NCI-H1092 (cell line): ENCODE measurements at regions not wholly inside any gene's neighbourhood (a gene's known extent, or its start where the extent isn't known, plus 50 kb on each side); places are given as distances from the start of the nearest gene placed in this dataset.
"Not testable (repeated sequence)": the region's sequence is repeated elsewhere in the genome, so short reads cannot be mapped to it uniquely, and the experiment has no call there.

Source experiments
- DNase-seq: peaks from one replicate; lab custom pipeline; 2025; lab: John Stamatoyannopoulos, UW

DNA sequence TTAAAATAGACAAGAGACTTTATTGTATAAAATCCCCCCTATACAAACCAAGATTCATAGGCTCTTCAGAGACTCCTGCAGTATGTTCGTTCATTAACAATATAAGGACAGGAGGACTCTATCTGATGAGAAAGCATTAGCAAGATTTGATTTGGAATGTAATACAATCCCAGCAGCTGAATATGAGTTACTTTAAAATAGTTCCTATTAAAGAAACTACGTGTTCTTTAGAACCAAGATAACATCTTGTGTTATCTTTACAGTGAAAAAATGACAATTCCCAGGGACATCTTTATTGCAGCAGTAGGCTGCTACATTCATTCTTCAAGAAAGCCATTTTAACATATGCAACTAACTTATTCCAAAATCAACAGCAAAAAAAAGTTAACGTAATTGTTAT, 1360.1 kb upstream of the GJE1 start:
- no peak for DNase-seq

DNA sequence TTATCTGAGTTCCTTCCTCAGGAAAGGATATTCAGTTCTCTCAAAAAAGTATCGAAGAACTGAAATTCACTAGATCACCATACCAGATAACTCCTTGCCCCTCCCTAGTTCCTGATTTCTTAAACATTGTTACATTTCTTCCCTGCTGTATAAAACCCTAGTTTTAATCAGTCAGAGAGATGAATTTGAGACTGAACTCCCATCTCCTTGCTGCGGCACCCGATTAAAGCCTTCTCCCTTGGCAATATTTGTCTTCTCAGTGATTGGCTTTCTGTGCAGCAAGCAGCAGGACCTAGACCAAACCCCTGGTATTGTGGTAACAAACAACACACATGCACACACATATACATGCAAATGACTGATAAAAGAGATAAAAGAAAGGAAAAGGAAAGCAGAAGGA, 1364.6 kb upstream of the GJE1 start:
- no peak for DNase-seq

DNA sequence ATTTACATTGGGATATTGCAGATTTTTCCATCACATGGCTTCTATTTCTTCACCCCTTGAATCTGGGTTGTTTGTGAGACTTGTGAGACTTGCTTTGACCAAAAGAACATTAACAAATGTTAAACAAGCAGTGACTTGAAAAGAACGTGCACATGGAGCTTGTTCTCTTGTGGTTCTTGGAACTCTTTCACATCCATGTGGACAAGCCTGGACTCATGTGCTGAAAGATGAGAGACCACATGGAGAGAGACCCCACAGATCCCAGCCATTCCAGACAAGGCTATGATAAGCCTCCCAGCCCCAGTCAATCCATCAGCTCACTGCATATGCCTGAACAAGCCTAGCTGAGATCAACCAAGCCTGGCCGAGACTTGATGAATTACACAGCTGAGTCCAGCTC, 1365.7 kb upstream of the GJE1 start:
- no peak for DNase-seq

DNA sequence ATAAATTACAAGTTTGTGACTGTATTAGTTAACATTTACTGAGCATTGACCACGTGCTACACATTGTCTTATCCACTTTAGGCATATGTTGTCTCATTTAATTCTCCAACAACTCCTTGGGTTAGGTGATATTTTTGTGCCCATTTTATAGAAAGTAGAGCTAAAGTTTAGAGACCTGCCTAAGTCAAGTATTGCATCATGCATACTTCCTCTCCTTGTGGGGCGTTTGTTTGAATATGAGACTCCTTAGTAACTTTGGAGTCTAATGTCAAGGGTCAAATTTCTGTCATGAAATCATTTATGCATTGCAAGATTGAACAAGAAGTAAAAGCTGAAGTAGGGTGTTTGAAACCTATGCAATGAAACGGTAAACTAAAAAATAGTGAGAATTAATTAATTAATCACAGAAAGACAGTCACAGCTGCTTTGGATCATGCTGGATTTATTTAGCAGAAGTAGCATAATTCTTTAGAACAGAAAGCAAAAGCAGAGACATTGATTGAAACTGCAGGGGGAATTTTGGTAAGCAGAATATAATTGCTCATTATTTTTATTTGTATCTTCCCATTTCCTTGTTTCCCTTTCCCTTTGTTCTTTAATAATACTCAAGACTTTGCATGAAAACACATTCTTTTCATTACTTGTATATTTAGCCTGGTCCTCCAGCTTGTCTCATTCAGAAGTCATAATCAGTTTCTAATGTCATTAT, 1374.4 kb upstream of the GJE1 start:
- DNase-seq, result no peak

DNA sequence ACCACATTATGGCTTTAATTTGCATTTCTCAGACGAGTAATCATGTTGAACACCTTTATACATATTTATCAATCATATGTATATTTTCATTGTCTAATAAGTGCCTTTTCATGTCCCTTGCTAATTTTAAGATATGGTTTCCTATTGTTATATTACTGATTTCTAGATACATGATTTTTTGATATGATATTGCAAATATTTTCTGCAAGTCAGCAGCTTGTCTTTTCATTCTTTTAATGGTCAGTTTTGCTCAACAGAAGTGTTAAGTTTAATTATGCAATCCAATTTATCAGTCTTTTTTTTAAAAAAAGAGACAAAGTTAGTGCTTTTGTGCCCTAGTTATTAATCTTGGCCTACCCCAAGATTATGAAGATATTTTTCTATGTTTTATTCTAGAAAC, 1377.8 kb upstream of the CITED2 start:
- DNase-seq, result no peak

DNA sequence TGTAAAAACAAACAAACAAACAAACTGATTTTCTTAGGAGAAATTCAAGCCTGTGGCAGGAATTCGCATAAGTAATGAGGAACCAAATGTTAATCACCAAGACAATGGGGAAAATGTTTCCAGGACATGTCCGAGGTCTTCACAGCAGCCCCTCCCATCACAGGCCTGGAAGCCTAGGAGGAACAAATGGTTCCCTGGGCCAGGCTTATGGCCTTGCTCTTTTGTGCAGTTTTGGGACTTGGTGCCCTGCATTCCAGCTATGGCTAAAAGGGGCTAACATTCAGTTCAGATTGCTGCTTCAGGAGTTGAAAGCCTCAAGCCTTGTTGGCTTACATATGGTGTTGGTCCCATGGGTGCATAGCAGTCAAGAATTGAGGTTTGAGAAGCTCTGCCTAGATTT, 1372.7 kb upstream of the CITED2 start:
- no peak for DNase-seq

DNA sequence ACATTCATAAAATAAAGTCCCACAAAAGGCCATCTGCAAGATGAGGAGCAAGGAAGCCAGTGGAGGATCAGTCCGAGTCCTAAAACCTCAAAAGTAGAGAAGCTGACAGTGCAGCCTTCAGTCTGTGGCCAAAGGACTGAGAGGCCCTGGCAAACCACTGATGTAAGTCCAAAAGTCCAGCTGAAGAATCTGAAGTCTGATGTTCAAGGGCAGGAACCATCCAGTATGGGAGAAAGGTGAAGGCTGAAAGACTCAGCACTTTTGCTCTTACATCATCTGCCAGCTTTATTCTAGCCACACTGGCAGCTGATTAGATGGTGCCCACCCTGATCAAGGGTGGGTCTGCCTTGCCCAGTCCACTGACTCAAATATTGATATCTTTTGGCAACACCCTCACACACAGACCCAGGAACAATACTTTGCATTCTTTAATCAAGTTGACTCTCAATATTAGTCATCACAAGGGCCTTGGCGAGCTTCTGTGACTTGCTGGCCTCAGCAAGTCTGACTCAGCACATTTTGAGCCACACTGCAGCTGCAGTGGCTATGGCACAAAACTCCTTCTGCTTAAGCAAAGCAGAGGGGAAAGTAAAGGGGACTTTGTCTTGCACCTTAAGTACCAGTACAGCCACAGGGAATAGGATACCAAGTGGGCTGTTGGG, 1370.3 kb upstream of the CITED2 start:
- no peak for DNase-seq

DNA sequence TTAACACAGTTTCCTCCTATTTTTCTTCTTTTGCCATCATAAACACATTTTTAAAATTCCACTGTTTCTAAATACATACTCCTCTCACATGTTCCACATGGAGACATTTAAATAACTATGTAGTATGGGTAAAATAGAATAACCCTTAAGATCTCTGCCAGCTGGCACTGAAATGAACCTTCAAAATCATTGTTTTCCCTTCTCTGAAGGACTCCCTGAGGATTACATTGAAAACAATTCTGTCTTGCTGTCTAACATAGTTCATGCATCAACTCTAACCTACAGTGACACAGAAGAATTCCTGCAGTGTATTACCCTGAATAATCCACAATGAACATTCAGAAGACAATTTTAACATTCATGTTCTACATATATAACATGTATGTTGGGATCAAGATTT, 1361.8 kb upstream of the CITED2 start:
- no peak for DNase-seq

DNA sequence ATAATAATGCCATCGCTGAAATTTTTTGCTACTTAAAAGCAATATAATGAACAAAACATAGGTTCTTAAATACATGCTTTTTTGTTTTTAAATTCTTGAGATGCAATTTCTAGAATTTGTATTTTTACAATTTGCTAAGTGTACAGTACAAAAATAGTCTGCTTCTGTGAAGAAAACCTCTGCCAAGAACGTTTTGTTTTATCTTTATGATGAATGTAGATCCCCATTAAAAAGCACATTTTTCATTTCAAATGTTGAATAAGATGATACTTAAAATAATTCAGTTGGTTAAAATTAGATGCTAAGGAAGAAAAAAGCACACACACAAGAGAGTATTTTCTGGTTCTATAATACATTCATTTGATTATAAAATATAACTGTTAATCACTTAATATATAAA, 1358.5 kb upstream of the CITED2 start:
- DNase-seq, result no peak

DNA sequence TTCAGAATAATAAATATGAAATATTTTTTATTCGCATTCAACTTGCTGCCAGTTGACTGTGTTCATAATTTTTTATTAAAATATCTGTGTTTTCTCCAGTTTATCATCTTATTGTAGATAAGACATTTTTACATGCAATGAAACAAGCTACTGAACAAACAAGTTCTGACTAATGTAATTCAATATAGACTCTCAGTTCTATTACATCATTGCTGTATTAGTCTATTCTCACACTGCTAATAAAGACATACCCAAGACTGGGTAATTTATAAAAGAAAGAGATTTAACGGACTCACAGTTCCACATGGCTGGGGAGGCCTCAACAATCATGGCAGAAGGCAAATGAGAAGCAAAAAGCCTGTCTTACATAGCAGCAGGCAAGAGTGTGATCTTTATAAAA, 1357.7 kb upstream of the CITED2 start:
- DNase-seq, result no peak

DNA sequence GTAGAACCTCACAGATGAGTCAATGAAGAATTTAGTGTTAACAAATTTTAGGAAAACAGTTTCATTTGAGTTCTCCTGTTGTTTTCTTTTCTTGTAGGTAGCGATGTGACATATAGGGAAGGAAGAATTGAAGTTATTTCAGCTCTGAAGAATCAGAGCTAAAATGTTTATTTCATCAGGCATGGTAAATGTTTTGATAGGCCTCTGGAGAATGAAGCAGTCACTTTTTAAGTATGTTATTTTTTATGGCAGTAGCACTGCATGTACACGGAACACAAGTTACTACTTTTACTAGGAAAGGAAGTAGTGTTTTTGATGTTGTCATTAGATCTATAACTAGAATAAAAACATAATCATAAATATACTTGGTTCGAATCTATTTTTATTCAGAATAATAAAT, 1357.3 kb upstream of the CITED2 start:
- no peak for DNase-seq

DNA sequence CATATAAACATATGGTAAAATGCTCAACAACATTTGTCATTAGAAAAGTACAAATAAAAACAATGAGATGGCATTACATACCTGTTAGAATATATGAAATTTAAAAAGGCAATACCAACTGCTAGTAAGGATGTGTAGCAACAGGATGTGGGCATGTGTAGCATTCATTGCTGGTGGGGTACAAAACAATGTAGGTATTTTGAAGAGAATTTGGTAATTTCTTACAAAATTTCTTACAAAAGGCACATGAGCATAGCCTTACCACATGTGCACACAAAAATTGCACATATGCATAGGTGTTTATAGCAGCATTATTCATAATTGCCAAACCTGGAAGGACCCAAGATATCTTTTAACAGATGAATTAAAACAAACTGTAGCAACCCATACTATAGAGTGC, 1355.1 kb upstream of the CITED2 start:
- no peak for DNase-seq

DNA sequence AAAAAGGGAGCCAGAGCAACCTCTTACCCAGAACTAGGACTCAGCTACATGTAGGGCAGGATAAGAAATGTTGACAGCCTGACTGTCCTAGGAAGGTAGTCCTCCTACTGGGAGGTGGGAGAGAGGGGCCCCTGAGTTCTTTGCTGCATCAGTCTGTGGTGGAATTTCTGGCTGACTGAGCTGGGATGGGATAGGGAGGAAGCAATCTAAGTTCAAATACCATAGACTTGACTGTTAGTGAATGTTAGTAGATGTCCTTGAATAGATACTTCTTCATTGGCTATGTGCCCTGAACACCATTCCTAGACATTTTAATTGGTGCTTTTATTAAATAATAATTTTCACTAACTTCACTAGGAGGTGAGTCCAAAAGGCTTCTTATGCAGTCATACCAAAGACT, 1343.6 kb upstream of the CITED2 start:
- no peak for DNase-seq

DNA sequence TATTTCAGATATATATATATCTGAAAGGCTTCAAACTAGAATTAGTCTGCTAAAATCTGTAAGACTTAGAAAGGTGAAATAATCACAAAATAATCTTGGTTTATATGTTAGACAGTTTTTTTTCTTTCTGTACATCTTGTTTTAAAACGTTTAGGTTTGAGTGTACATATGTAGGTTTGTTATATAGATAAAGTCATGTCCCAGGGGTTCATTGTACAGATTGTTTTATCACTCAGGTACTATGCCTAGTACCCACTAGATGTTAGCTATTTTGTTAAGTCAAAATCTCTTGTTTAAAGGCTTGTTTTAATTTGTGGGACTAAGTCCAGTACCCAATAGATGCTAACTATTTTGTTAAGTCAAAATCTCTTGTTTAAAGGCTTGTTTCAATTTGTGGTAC, 1339.0 kb upstream of the CITED2 start:
- no peak for DNase-seq

DNA sequence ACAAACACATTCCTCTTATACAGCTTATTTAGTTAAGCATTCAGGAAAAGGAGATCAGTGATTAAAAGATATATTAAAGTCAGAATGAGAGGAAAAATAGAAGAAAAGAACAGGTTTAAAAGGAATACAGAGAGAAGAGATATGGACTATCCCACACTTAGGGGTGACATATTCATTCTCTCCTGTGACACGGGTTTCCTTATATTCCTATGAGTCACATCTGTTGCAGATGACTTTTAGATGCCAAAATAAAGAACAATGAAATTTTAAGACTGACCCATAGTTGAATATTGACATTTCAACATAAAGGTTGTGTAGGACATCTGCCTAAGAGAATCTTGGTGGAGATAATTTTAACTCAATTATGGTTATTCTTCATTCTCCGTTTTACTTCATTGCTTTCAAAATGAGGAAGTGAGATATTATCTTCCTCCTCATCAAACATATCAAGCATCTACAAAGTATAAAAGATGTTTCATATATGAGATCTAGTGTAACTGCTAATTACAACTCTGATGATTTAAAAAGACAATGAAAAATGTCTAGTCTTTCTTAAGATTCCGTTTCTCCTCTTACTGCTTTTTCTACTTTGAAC, 1336.7 kb upstream of the CITED2 start:
- no peak for DNase-seq

DNA sequence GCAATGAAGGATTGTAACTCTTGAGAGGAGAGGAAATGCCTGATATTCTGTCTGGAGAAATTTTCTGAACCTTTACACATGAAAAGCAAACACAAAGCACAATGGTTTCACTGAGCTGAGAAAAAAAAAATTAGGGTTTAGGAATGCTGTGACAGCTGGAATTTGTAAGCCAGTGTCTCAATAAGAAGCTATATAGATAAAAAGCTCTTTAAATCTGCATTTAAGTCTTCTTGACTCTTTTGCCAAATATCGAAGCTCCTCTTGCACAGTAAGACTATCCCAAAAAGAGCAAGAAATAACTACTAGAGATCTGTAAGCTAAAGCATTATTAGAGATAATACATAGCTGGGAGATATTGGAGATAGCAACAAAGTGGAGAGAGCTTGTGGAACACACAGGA, 1334.0 kb upstream of the CITED2 start:
- no peak for DNase-seq

DNA sequence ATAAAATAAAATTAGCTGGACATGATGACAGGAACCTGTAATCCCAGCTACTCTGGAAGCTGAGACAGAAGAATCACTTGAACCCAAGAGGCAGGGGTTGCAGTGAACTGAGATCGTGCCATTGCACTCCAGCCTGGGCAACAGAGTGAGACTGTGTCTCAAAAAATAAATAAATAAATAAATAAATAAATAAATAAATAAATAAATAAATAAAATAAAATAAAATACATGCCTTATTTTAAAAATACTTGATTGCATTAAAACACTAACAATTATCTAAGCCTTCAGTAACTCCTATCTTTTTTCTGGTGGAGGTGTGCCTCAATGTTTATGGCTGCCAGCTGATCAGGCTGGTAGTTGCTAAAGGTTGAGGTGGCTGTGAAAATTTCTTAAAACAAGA, 1329.6 kb upstream of the CITED2 start:
- not testable (repeated sequence) for DNase-seq

DNA sequence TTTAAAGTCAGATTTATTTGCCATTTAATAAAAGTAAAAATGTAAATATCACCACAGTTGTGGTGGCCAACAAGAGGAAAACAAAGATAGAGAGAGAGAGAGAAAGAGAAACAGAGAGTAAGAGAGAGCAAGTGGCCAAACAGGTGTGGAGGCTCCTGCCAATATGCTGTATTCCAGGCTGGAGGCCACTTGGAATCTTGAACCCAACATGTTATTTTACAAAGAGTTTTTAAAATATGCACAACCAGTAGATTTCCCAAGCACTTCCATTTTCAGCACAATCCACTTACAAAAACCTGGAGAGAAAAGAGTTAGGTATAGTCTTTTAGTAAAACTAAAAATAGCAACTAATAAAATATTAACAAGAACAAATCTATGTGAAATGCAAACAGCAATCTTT, 1323.1 kb upstream of the CITED2 start:
- DNase-seq, result no peak

DNA sequence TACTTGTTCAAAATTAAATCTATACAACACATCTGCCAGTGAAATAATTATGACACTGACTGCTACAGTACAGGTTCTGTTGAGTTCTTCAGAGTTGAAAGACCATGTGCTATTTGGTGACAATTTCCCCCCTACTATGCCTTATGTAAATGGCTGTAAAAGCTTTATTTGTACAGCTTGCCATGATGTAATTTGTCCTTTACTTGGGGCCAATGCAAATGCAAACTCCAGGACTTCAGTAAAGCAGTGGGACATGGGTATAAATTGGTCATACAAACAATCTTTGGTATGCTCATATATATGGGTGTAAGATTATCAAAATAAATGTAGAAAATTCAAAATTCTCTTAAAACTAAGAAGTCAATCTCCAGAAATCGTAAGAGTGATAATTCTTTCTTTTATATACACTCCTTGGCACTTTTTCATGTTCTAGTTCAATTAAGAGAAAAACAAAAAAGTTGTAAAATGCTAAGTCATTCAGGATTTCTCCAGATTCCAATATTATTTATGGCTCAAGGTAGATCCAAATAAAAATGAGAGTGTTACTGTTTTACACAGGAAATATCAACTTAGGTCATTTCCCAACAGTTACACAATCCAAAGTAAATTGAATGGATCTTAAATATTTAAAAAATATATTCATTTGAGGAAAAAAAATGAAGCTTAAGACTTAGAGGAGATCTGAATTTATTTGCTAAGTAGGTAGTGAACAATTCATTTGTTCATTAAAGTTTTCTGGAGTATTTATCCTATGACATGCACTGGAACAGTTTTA, 1310.5 kb upstream of the CITED2 start:
- no peak for DNase-seq

DNA sequence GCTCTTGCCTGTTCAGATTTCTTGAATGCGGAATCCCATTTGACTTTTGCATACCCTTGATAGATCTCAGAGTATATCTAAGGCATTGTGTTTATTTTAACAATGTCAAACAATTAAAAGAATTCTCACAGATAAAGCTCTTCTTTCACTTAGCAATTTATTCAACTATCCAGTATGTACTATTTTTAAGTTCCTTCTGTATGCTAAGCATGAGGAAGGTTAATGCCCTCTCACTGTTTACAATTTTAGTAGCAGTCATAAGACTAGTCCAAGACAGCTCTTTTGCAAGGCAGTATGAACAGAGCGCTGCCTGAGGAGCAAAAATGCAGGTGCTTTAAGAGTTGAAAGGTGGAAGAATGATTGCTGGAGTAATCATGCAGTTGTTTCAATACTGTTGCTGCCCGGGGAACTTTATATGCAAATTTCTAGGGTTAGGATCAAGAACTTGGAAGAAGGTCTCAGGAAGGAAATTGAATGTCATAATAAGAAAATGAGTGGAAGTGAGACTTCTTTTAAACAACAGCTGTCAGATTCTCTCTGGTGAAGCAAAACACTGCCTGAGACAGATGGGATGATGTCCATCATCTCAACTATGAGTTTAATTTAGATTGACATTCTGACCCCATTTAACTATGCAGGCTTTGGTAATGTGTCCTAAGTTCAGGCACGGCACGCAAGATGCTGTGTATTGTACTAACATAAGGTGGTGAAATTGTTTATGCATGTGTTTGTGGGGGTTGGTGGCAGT, 1303.5 kb upstream of the CITED2 start:
- DNase-seq, result no peak

DNA sequence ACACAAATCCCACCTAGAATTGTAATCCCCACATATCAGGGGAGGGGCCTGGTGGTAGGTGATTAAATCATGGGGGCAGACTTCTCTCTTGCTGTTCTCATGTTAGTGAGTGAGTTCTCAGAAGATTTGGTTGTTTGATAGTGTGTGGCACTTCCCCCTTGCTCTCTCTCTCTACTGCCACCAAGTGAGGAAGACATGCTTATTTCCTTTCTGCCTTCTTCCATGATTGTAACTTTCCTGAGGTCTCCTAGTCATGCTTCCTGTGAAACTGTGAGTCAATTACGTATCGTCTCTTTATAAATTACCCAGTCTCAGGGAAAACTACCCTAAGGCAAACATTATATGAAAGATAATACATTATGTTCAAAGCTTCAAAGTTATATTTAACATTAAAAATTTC, 1297.5 kb upstream of the CITED2 start:
- DNase-seq, result no peak

DNA sequence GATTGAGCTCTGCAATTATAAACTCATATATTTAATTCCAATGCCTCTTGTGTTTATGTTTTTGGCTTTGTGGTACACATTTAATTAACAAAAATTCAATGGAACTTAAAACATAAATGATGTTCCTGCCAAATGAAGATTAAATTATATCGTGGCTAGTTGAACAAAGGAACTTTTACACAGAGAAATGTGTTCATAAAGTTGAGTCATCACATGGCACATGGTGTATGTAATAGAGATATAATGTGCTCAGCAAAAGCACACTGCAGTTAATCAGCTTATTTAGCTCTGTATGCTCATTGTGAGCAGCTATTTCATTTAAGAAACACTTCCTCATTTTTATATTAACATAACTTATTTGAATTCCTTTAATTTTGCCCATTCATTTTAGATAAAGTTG, 1295.6 kb upstream of the CITED2 start:
- DNase-seq, result no peak
